ENCODE measurements at regions not wholly inside any gene's neighbourhood (a gene's known extent, or its start where the extent isn't known, plus 50 kb on each side); places are given as distances from the start of the nearest gene placed in this dataset.
"Not testable (repeated sequence)": the region's sequence is repeated elsewhere in the genome, so short reads cannot be mapped to it uniquely, and the experiment has no call there.

- no peak for DNase-seq
Measured at GRCh38 chr3:20608054-20608738, 422.2 kb upstream of the SGO1 start.

- no peak for DNase-seq
Measured at GRCh38 chr3:20604659-20605058, 418.7 kb upstream of the SGO1 start.

GRCh38 chr3:20589275-20589674, 403.3 kb upstream of the SGO1 start:
- DNase-seq: no peak

- DNase-seq: no peak
Measured at GRCh38 chr3:20588781-20589180, 402.8 kb upstream of the SGO1 start.

- DNase-seq: no peak
Measured at GRCh38 chr3:20583648-20584047, 397.6 kb upstream of the SGO1 start.

GRCh38 chr3:20576228-20576627, 390.2 kb upstream of the SGO1 start:
- no peak for DNase-seq

- DNase-seq: no peak
Measured at GRCh38 chr3:20575146-20575545, 389.1 kb upstream of the SGO1 start.

GRCh38 chr3:20574746-20575145, 388.7 kb upstream of the SGO1 start:
- DNase-seq: no peak

GRCh38 chr3:20573175-20573574, 387.2 kb upstream of the SGO1 start:
- DNase-seq: no peak

- no peak for DNase-seq
Measured at GRCh38 chr3:20572473-20572872, 386.5 kb upstream of the SGO1 start.

- DNase-seq: no peak
Measured at GRCh38 chr3:20569310-20569709, 383.3 kb upstream of the SGO1 start.

- DNase-seq: no peak
Measured at GRCh38 chr3:20564966-20565365, 379.0 kb upstream of the SGO1 start.

GRCh38 chr3:20563985-20564384, 378.0 kb upstream of the SGO1 start:
- no peak for DNase-seq

GRCh38 chr3:20563251-20563650, 377.2 kb upstream of the SGO1 start:
- DNase-seq: no peak

GRCh38 chr3:20561166-20561565, 375.2 kb upstream of the SGO1 start:
- no peak for DNase-seq

- not testable (repeated sequence) for DNase-seq
Measured at GRCh38 chr3:20560446-20560845, 374.4 kb upstream of the SGO1 start.

GRCh38 chr3:20558161-20558560, 372.2 kb upstream of the SGO1 start:
- DNase-seq: no peak

- no peak for DNase-seq
Measured at GRCh38 chr3:20556661-20557060, 370.7 kb upstream of the SGO1 start.

GRCh38 chr3:20552605-20553275, 366.7 kb upstream of the SGO1 start:
- no peak for DNase-seq

- DNase-seq: not testable (repeated sequence)
Measured at GRCh38 chr3:20547361-20548269, 361.6 kb upstream of the SGO1 start.

GRCh38 chr3:20546636-20547035, 360.6 kb upstream of the SGO1 start:
- DNase-seq: no peak

- no peak for DNase-seq
Measured at GRCh38 chr3:20543535-20544226, 357.7 kb upstream of the SGO1 start.

GRCh38 chr3:20540066-20540465, 354.1 kb upstream of the SGO1 start:
- no peak for DNase-seq

Data from activated CD8-positive, alpha-beta memory T cell treated with anti-CD3 and anti-CD28 coated beads, Interleukin-2, amount 50 U/mL, for 48 hours (primary cell).